Psoas muscle (tissue), 7 donors: ENCODE measurements at regions not wholly inside any gene's neighbourhood (a gene's known extent, or its start where the extent isn't known, plus 50 kb on each side); places are given as distances from the start of the nearest gene placed in this dataset.

ENCODE experiments used
- ATAC-seq, 4 donors: fragments of 200-7000 bp; cut with Tn5 transposase; one replicate each; pipeline ENCODE4 v1.9.1; 2020; ENCODE audit warnings: moderate library complexity in 3 of 4, mild to moderate bottlenecking in 2 of 4
- DNase-seq, 2 donors: peaks; one replicate each; pipeline ENCODE4 v3.0.0-alpha.2; 2020
- H3K27ac ChIP-seq: fragments of 200-600 bp; one replicate; pipeline ENCODE4 v1.8.0; 2022
- H3K27me3 ChIP-seq, 3 donors: fragments of 200-600 bp in 1 of 3; one replicate each; pipeline versions ENCODE4 v1.6.1 to v1.8.0; 2013 to 2022; ENCODE audit warnings: low read length in 2 of 3, mild to moderate bottlenecking in 2 of 3, moderate library complexity in 1 of 3; ENCODE audit not compliant: insufficient read depth in 3 of 3
- H3K36me3 ChIP-seq, 2 donors: fragments of 200-600 bp in 1 of 2; one replicate each; pipeline versions ENCODE4 v1.6.1 to v1.8.0; 2013 to 2022; ENCODE audit warnings: low read depth in 1 of 2, mild to moderate bottlenecking in 1 of 2, moderate library complexity in 1 of 2; ENCODE audit not compliant: insufficient read depth in 1 of 2
- H3K4me1 ChIP-seq: fragments of 200-600 bp; one replicate; pipeline ENCODE4 v1.8.0; 2022
- H3K4me3 ChIP-seq: fragments of 200-600 bp; one replicate; pipeline ENCODE4 v1.8.0; 2022; ENCODE audit warnings: mild to moderate bottlenecking
- H3K9me3 ChIP-seq: fragments of 200-600 bp; one replicate; pipeline ENCODE4 v1.8.0; 2022
- WGBS, 3 donors: extraction: QIAGEN DNeasy Blood & Tissue Kit; methylation state at CpG; one replicate each; pipeline versions ENCODE4 v1.1.6 to v1.1.7; 2013; 5-methylcytosine and 5-hydroxymethylcytosine counted together
- intact Hi-C, 2 donors: fragments of 100-400 bp; cut with DNase I; formaldehyde crosslinking; loops; one replicate each; pipeline versions ENCODE4 v1.11.0 to v1.14.2; 2022
- TF ChIP-seq, protein P1 (sequence below): fragments of 200-600 bp; IDR thresholded peaks from one replicate; pipeline ENCODE4 v1.8.0; 2022; ENCODE audit warnings: antibody characterized with exemption
- donor health status: healthy with polysubstance abuse.
- donor health status: DM: no; HTN: no; CAD: no; lungs with moderate emphysema.
- donor health status: Bipolar disorder and iron deficiency.
- donor health status: healthy.
- donor health status: DM: yes; HTN: yes; CAD: no.
- donor health status: DM: no; HTN: no; CAD: no.
- donor health status: DM: yes; HTN: yes; CAD: no.

- Histone ChIP-seq H3K9me3 (no peaks in the 10 kb centered on the region), H3K27ac (no peak overlapping the region), H3K36me3 (no peaks in the 10 kb centered on the region), H3K27me3 (no peaks in the 10 kb centered on the region), H3K4me3 (no peak overlapping the region), H3K4me1 (no peaks in the 10 kb centered on the region)
- intact Hi-C loops, result no loop called here
- DNase-seq (no peak), ATAC-seq (no peak)
- TF ChIP-seq, protein P1, sequence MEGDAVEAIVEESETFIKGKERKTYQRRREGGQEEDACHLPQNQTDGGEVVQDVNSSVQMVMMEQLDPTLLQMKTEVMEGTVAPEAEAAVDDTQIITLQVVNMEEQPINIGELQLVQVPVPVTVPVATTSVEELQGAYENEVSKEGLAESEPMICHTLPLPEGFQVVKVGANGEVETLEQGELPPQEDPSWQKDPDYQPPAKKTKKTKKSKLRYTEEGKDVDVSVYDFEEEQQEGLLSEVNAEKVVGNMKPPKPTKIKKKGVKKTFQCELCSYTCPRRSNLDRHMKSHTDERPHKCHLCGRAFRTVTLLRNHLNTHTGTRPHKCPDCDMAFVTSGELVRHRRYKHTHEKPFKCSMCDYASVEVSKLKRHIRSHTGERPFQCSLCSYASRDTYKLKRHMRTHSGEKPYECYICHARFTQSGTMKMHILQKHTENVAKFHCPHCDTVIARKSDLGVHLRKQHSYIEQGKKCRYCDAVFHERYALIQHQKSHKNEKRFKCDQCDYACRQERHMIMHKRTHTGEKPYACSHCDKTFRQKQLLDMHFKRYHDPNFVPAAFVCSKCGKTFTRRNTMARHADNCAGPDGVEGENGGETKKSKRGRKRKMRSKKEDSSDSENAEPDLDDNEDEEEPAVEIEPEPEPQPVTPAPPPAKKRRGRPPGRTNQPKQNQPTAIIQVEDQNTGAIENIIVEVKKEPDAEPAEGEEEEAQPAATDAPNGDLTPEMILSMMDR, result no peak
- 74 to 81% (median 75%) methylated on average over 3 of the region's 3 CpGs for WGBS, 3 donors
These were observed 329.8 kb upstream of the PDE4D start for GRCh38 chr5:60223342-60223741.

DNA sequence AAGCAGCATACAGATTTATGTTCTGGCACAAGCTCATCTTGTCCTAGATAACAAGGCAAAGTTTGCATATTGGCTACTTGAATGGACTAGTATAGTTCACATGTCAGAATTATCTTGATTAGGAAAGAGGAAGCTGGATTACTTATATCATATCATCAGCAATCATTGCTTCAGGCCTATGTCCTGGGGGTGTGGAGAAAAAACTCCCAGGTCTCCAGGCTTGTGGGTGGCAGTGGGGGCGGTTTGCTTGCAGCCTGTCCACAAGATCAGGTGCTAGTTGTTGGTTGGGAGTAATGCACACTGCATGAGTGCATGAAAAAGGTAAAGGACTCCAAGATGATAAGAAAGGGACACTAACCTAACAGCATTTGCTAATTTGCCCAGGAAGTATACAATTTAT is 326.4 kb upstream of the PDE4D start:
- WGBS, 3 donors, result 84 to 94% (median 91%) methylated on average over 1 of the region's 1 CpG
- ATAC-seq (no peak), DNase-seq (no peak)
- H3K4me3 ChIP-seq, result no peak overlapping the region
- H3K27me3 ChIP-seq, result no peaks in the 10 kb centered on the region
- H3K4me1 ChIP-seq, result no peaks in the 10 kb centered on the region
- TF ChIP-seq, protein P1, result no peak
- intact Hi-C loops, result no loop called here
- no peak overlapping the region for H3K27ac ChIP-seq
- no peaks in the 10 kb centered on the region for H3K9me3 ChIP-seq
- H3K36me3 ChIP-seq, result no peaks in the 10 kb centered on the region

DNA sequence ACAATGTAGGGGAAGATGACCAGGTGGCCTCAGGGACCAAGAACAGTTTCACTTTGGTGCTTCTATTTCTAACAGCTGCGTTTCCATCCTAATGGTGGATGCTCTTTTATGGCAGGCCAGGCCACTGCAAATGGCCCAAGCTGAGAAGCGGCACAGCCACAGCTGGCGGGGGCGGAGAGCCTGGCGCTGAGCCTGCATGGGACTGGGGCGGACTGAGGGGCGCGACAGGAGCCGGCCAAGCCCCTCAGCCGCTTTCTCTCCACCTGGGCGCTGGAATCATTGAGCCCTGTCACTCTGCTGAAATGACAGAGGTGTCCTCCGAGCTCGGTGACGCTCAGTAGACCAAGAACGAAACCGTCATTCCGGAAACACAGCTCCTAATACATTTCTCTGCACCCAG is 317.3 kb upstream of the PDE4D start:
- H3K4me1 ChIP-seq, result no peaks in the 10 kb centered on the region
- no peaks in the 10 kb centered on the region for H3K36me3 ChIP-seq
- 60 to 63% (median 62%) methylated on average over 17 of the region's 17 CpGs for WGBS, 3 donors
- TF ChIP-seq, protein P1, result no peak
- H3K4me3 ChIP-seq, result no peak overlapping the region
- DNase-seq (no peak), ATAC-seq (no peak)
- H3K27ac ChIP-seq, result no peak overlapping the region
- H3K27me3 ChIP-seq, result no peaks in the 10 kb centered on the region
- H3K9me3 ChIP-seq, result no peaks in the 10 kb centered on the region
- intact Hi-C loops, result no loop called here

GRCh38 chr5:60209146-60209840 is 315.8 kb upstream of the PDE4D start:
- H3K27me3 ChIP-seq, result no peaks in the 10 kb centered on the region
- no peaks in the 10 kb centered on the region for H3K36me3 ChIP-seq
- no peaks in the 10 kb centered on the region for H3K9me3 ChIP-seq
- no peak for DNase-seq
- WGBS, 3 donors, result 53 to 60% (median 59%) methylated on average over 5 of the region's 5 CpGs
- intact Hi-C loops, result no loop called here
- H3K4me1 ChIP-seq, result no peaks in the 10 kb centered on the region
- H3K27ac ChIP-seq, result no peak overlapping the region
- ATAC-seq, result no peak
- TF ChIP-seq, protein P1, result no peak
- no peak overlapping the region for H3K4me3 ChIP-seq

GRCh38 chr5:60208716-60209115 is 315.2 kb upstream of the PDE4D start:
- TF ChIP-seq, protein P1, result no peak
- ATAC-seq (no peak), DNase-seq (no peak)
- WGBS, 3 donors, result 24 to 33% (median 24%) methylated on average over 3 of the region's 3 CpGs
- Histone ChIP-seq H3K36me3 (no peaks in the 10 kb centered on the region), H3K4me3 (no peak overlapping the region), H3K9me3 (no peaks in the 10 kb centered on the region), H3K4me1 (no peaks in the 10 kb centered on the region), H3K27ac (no peak overlapping the region), H3K27me3 (no peaks in the 10 kb centered on the region)
- intact Hi-C loops, result no loop called here
